H9 (cell line): ENCODE measurements at regions not wholly inside any gene's neighbourhood (a gene's known extent, or its start where the extent isn't known, plus 50 kb on each side); places are given as distances from the start of the nearest gene placed in this dataset.

Experiments used
- DNase-seq: peaks from one replicate; pipeline ENCODE4 v3.0.0-alpha.2; 2017
- H2AFZ ChIP-seq: one replicate; pipeline ENCODE4 v1.6.1; 2013; ENCODE audit warnings: mild to moderate bottlenecking, low read length, control low read depth, moderate library complexity
- H2AK5ac ChIP-seq: 2 replicates; pipeline ENCODE4 v1.6.1; 2013; ENCODE audit warnings: low read length, control low read depth, mixed read lengths; ENCODE audit not compliant: insufficient read length
- H2BK120ac ChIP-seq: one replicate; pipeline ENCODE4 v1.6.1; 2013; ENCODE audit warnings: low read depth, mild to moderate bottlenecking, low read length, control low read depth, inconsistent platforms; ENCODE audit not compliant: poor library complexity, severe bottlenecking
- H2BK12ac ChIP-seq: 2 replicates; pipeline ENCODE4 v1.6.1; 2013; ENCODE audit warnings: low read length, control low read depth, mixed read lengths, low read depth; ENCODE audit not compliant: insufficient read length
- H2BK15ac ChIP-seq: 2 replicates; pipeline ENCODE4 v1.6.1; 2013; ENCODE audit warnings: low read depth, low read length, control low read depth
- H2BK20ac ChIP-seq: one replicate; pipeline ENCODE4 v1.6.1; 2013; ENCODE audit warnings: low read depth, mild to moderate bottlenecking, low read length, control low read depth, inconsistent platforms; ENCODE audit not compliant: poor library complexity, severe bottlenecking
- H2BK5ac ChIP-seq: 2 replicates; pipeline ENCODE4 v1.6.1; 2013; ENCODE audit warnings: low read length, control low read depth, mixed read lengths; ENCODE audit not compliant: insufficient read length
- H3K14ac ChIP-seq: 2 replicates; pipeline ENCODE4 v1.6.1; 2013; ENCODE audit warnings: low read length, control low read depth; ENCODE audit not compliant: insufficient read depth
- H3K18ac ChIP-seq: 2 replicates; pipeline ENCODE4 v1.6.1; 2013; ENCODE audit warnings: low read depth, mild to moderate bottlenecking, mixed read lengths, low read length, control low read depth; ENCODE audit not compliant: insufficient read length
- H3K23ac ChIP-seq: 2 replicates; pipeline ENCODE4 v1.6.1; 2013; ENCODE audit warnings: low read length, control low read depth, mixed read lengths, low read depth; ENCODE audit not compliant: insufficient read length
- H3K23me2 ChIP-seq: 2 replicates; pipeline ENCODE4 v1.6.1; 2013; ENCODE audit warnings: low read depth, mild to moderate bottlenecking, mixed read lengths, low read length, control low read depth; ENCODE audit not compliant: insufficient read length, poor library complexity, severe bottlenecking
- H3K27ac ChIP-seq: 2 replicates; pipeline ENCODE4 v1.5.1; 2013; ENCODE audit warnings: low read length, control low read depth, mixed read lengths, low read depth; ENCODE audit not compliant: insufficient read length
- H3K27me3 ChIP-seq: 2 replicates; pipeline ENCODE4 v1.6.1; 2013; ENCODE audit warnings: low read length, control low read depth, inconsistent platforms; ENCODE audit not compliant: insufficient read depth
- H3K4ac ChIP-seq: 2 replicates; pipeline ENCODE4 v1.6.1; 2013; ENCODE audit warnings: low read depth, mild to moderate bottlenecking, control low read depth, inconsistent platforms, low read length, moderate library complexity
- H3K4me1 ChIP-seq: 2 replicates; pipeline ENCODE4 v1.6.1; 2013; ENCODE audit warnings: low read length, control low read depth, inconsistent platforms; ENCODE audit not compliant: insufficient read depth
- H3K4me2 ChIP-seq: 2 replicates; pipeline ENCODE4 v1.6.1; 2013; ENCODE audit warnings: low read length, control low read depth, mixed read lengths; ENCODE audit not compliant: insufficient read length, insufficient read depth
- H3K56ac ChIP-seq: 2 replicates; pipeline ENCODE4 v1.6.1; 2013; ENCODE audit warnings: low read depth, mild to moderate bottlenecking, mixed read lengths, low read length, control low read depth; ENCODE audit not compliant: insufficient read length
- H3K79me1 ChIP-seq: 2 replicates; pipeline ENCODE4 v1.6.1; 2013; ENCODE audit warnings: low read depth, mild to moderate bottlenecking, moderate library complexity, low read length, control low read depth, inconsistent platforms; ENCODE audit not compliant: insufficient read depth, poor library complexity, severe bottlenecking
- H3K79me2 ChIP-seq: 2 replicates; pipeline ENCODE4 v1.6.1; 2013; ENCODE audit warnings: low read length, control low read depth, inconsistent platforms; ENCODE audit not compliant: insufficient read depth
- H3K9ac ChIP-seq: 2 replicates; pipeline ENCODE4 v1.6.1; 2013; ENCODE audit warnings: low read length, control low read depth, mixed read lengths; ENCODE audit not compliant: insufficient read length; ENCODE audit errors: extremely low read depth
- H3K9me3 ChIP-seq: one replicate; pipeline ENCODE4 v1.6.1; 2013; ENCODE audit warnings: low read depth, low read length, inconsistent platforms; ENCODE audit not compliant: control insufficient read depth
- H3T11ph ChIP-seq: one replicate; pipeline ENCODE4 v1.6.1; 2013; ENCODE audit warnings: mild to moderate bottlenecking, low read length, control low read depth, inconsistent platforms
- H4K20me1 ChIP-seq: one replicate; pipeline ENCODE4 v1.6.1; 2013; ENCODE audit not compliant: control insufficient read depth, insufficient read length, insufficient read depth
- H4K5ac ChIP-seq: 2 replicates; pipeline ENCODE4 v1.6.1; 2013; ENCODE audit warnings: low read depth, mild to moderate bottlenecking, mixed read lengths, low read length, control low read depth; ENCODE audit not compliant: insufficient read length
- H4K8ac ChIP-seq: replicated peaks from 2 replicates; pipeline ENCODE4 v1.6.1; 2013; ENCODE audit warnings: low read length, control low read depth, mixed read lengths, low read depth; ENCODE audit not compliant: insufficient read length
- H4K91ac ChIP-seq: 2 replicates; pipeline ENCODE4 v1.6.1; 2013; ENCODE audit warnings: low read depth, mild to moderate bottlenecking, moderate library complexity, mixed read lengths, low read length, control low read depth; ENCODE audit not compliant: insufficient read length
- H3K27ac Mint-ChIP-seq, 3 experiments: 2 replicates in 2 of 3; 3 replicates in 1 of 3; pipeline ENCODE4 v1.8.0; 2020 to 2021; ENCODE audit warnings: mixed read lengths in 3 of 3, mild to moderate bottlenecking in 1 of 3, moderate library complexity in 1 of 3
- H3K27me3 Mint-ChIP-seq: 2 replicates; pipeline ENCODE4 v1.8.0; 2021; ENCODE audit warnings: low read depth, mild to moderate bottlenecking, moderate library complexity, mixed read lengths
- H3K36me3 Mint-ChIP-seq, 3 experiments: 2 replicates in 2 of 3; 3 replicates in 1 of 3; pipeline ENCODE4 v1.8.0; 2020 to 2021; ENCODE audit warnings: low read depth in 3 of 3, mixed read lengths in 3 of 3; ENCODE audit not compliant: insufficient read depth in 1 of 3
- H3K4me1 Mint-ChIP-seq, 2 experiments: 2 replicates each; pipeline ENCODE4 v1.8.0; 2020; ENCODE audit warnings: mixed read lengths in 2 of 2
- H3K4me3 Mint-ChIP-seq, 2 experiments: 2 replicates in 1 of 2; 3 replicates in 1 of 2; pipeline ENCODE4 v1.8.0; 2020 to 2021; ENCODE audit warnings: mild to moderate bottlenecking in 2 of 2, mixed read lengths in 2 of 2, moderate library complexity in 1 of 2
- H3K9me3 Mint-ChIP-seq, 2 experiments: 2 replicates in 1 of 2; 3 replicates in 1 of 2; pipeline ENCODE4 v1.8.0; 2020; ENCODE audit warnings: mild to moderate bottlenecking in 2 of 2, mixed read lengths in 2 of 2, moderate library complexity in 1 of 2
- CTCF ChIP-seq: fragments of 200-600 bp; sonication (generic); conservative IDR thresholded peaks from 3 replicates; pipeline ENCODE4 v1.8.0; 2021; ENCODE audit warnings: antibody characterized with exemption, mild to moderate bottlenecking
- WGBS: extraction: QIAGEN DNeasy Blood & Tissue Kit; methylation state at CpG from one replicate; pipeline ENCODE4 v1.1.7; 2013; ENCODE audit warnings: missing lambda C conversion rate, low lambda C conversion rate, mixed read lengths; ENCODE audit not compliant: insufficient read length; ENCODE audit errors: extremely low coverage; 5-methylcytosine and 5-hydroxymethylcytosine counted together

- no CpG with 5 or more reads among the region's 4 CpGs for WGBS
- Mint-ChIP-seq H3K4me3 (no peak overlapping the region; a peak in 1 of 5 replicates), H3K27ac (peak overlapping the region; percentile 12 to 95 (median 53); a peak in 6 of 7 replicates), H3K36me3 (peaks cover 0 to under 1% (median 0%) of the 10 kb centered on the region in 3 experiments; a peak in 2 of 7 replicates), H3K9me3 (peaks cover 0 to 3% of the 10 kb centered on the region in 2 experiments; a peak in 3 of 5 replicates), H3K4me1 (peaks cover 37 to 52% of the 10 kb centered on the region in 2 experiments), H3K27me3 (no peaks in the 10 kb centered on the region; the same call in 1 of the 2 replicates)
- no peak overlapping the region for H2BK5ac ChIP-seq
- H2BK20ac ChIP-seq, result no peak overlapping the region
- H4K5ac ChIP-seq, result no peak overlapping the region
- no peak overlapping the region for H3T11ph ChIP-seq
- no peaks in the 10 kb centered on the region for H3K27me3 ChIP-seq
- no peak for TF ChIP-seq CTCF
- no peak overlapping the region for H2BK12ac ChIP-seq
- no peak overlapping the region for H3K56ac ChIP-seq
- no peak overlapping the region for H3K4ac ChIP-seq
- no peak overlapping the region for H4K8ac ChIP-seq
- H3K4me2 ChIP-seq, result no peak overlapping the region
- no peaks in the 10 kb centered on the region for H3K79me1 ChIP-seq
- H4K20me1 ChIP-seq, result no peaks in the 10 kb centered on the region
- no peak overlapping the region for H2AK5ac ChIP-seq
- H3K23me2 ChIP-seq, result no peaks in the 10 kb centered on the region
- H2BK15ac ChIP-seq, result peak overlapping the region; percentile 80; the same call in 1 of the 2 replicates
- H3K27ac ChIP-seq, result peak overlapping the region; percentile 88
- no peak overlapping the region for H3K9ac ChIP-seq
- H3K23ac ChIP-seq, result no peak overlapping the region
- no peak overlapping the region for H2AFZ ChIP-seq
- no peaks in the 10 kb centered on the region for H3K79me2 ChIP-seq
- no peak overlapping the region for H3K18ac ChIP-seq
- DNase-seq, result no peak
- H4K91ac ChIP-seq, result no peak overlapping the region
- no peak overlapping the region for H2BK120ac ChIP-seq
- H3K14ac ChIP-seq, result no peak overlapping the region
- peaks cover 6% of the 10 kb centered on the region; the same call in 1 of the 2 replicates for H3K4me1 ChIP-seq
- H3K9me3 ChIP-seq, result no peaks in the 10 kb centered on the region
Observed at GRCh38 chr12:32012249-32012785, 53.1 kb downstream of the RESF1 start.
